ENCODE measurements at regions not wholly inside any gene's neighbourhood (a gene's known extent, or its start where the extent isn't known, plus 50 kb on each side); places are given as distances from the start of the nearest gene placed in this dataset.

GRCh38 chr1:58003988-58004387 lies 542.5 kb downstream of the OMA1 start:
- TF ChIP-seq CTCF (IDR thresholded peaks at IDR 0.05) (no peak), POLR2A (IDR thresholded peaks at IDR 0.05) (no peak)
